ENCODE measurements at regions not wholly inside any gene's neighbourhood (a gene's known extent, or its start where the extent isn't known, plus 50 kb on each side); places are given as distances from the start of the nearest gene placed in this dataset.
"Not testable (repeated sequence)": the region's sequence is repeated elsewhere in the genome, so short reads cannot be mapped to it uniquely, and the experiment has no call there.

DNA sequence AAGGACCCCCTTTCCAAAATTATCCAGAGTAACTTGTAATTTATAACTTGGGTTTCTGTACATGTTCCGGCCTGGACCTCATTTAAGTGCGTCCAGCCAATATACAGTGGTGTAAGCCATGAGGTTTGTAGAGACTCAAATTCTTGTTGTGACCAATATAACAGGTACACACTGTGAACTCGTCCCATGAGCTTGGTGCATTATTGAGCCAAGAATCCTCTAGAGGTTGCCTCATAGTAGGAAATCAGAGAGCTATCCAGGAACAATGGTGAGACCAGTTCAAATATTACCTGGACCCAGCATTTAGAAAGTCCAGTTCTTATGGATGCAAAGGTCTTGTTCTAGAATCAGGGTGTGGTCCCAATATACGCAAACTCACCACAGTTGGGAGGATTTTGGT, 138.2 kb downstream of the NPIPB5 start:
- DNase-seq (ENCODE audit: low read depth in 2 of 2): no peak
- no peak overlapping the region for H3K4me3 ChIP-seq (replicated peaks in 1 of 2; ENCODE audit: low read depth in 2 of 2, low read length in 2 of 2)
- TF ChIP-seq, protein P1, sequence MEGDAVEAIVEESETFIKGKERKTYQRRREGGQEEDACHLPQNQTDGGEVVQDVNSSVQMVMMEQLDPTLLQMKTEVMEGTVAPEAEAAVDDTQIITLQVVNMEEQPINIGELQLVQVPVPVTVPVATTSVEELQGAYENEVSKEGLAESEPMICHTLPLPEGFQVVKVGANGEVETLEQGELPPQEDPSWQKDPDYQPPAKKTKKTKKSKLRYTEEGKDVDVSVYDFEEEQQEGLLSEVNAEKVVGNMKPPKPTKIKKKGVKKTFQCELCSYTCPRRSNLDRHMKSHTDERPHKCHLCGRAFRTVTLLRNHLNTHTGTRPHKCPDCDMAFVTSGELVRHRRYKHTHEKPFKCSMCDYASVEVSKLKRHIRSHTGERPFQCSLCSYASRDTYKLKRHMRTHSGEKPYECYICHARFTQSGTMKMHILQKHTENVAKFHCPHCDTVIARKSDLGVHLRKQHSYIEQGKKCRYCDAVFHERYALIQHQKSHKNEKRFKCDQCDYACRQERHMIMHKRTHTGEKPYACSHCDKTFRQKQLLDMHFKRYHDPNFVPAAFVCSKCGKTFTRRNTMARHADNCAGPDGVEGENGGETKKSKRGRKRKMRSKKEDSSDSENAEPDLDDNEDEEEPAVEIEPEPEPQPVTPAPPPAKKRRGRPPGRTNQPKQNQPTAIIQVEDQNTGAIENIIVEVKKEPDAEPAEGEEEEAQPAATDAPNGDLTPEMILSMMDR (IDR thresholded peaks at IDR 0.05; ENCODE audit: low read depth, low read length): no peak

DNA sequence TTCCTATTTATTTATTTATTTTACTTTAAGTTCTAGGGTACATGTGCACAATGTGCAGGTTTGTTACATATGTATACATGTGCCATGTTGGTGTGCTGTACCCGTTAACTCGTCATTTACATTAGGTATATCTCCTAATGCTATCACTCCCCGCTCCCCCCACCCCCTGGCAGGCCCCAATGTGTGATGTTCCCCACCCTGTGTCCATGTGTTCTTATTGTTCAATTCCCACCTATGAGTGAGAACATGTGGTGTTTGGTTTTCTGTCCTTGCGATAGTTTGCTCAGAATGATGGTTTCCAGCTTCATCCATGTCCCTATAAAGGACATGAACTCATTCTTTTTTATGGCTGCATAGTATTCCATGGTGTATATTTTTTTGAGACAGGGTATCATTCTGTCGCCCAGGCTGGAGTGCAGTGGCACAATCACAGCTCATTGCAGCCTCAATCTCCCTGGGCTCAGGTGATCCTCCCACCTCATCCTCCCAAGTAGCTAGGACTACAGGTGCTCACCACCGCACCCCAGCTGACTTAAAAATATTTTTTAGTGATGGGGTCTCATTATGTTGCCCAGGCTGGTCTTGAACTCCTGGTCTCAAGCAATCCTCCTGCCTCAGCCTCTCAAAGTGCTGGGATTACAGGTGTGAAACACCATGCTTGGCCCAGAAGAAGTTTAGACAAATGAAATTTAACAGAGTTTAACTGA, 140.6 kb downstream of the NPIPB5 start:
- H3K4me3 ChIP-seq (replicated peaks in 1 of 2; ENCODE audit: low read depth in 2 of 2, low read length in 2 of 2); DNase-seq (ENCODE audit: low read depth in 2 of 2): not testable (repeated sequence)

DNA sequence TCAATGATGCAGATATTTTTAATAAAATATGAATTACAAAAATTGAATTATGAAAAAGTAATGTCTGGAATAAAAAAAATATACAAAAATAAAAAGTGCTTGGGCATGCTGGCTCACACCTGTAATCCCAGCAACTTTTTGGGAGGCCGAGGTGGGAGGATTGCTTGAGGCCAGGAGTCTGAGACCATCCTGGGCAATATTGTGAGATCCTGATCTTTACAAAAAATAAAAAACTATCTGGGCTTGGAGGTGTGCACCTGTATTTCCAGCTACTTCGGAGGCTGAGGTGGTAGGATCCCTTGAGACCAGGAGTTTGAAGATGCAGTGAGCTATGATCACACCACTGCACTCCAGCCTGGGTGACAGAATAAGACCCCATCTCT, 141.8 kb downstream of the NPIPB5 start:
- no peak for DNase-seq (ENCODE audit: low read depth in 2 of 2)
- no peak overlapping the region for H3K4me3 ChIP-seq (replicated peaks in 1 of 2; ENCODE audit: low read depth in 2 of 2, low read length in 2 of 2)
- TF ChIP-seq, protein P1 (IDR thresholded peaks at IDR 0.05; ENCODE audit: low read depth, low read length): no peak

DNA sequence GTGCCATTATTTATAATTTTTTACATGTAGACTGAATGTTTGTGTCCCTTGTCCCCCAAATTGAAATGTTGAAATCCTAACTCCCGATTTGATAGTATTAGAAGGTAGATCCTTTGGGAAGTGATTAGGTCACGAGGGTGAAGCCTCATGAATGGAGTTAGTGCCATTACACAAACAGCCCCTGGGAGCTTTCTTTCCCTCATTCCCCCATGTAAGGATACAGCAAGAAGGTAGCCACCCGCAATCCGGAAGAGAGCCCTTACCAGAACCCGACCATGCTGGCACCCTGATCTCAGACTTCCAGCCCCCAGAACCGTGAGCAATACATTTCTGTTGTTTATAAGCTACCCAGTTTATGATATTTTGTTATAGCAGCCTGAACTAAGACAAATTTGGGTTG, 143.2 kb downstream of the NPIPB5 start:
- no peak overlapping the region for H3K4me3 ChIP-seq (replicated peaks in 1 of 2; ENCODE audit: low read depth in 2 of 2, low read length in 2 of 2)
- no peak for DNase-seq (ENCODE audit: low read depth in 2 of 2)
- TF ChIP-seq, protein P1 (IDR thresholded peaks at IDR 0.05; ENCODE audit: low read depth, low read length): no peak

DNA sequence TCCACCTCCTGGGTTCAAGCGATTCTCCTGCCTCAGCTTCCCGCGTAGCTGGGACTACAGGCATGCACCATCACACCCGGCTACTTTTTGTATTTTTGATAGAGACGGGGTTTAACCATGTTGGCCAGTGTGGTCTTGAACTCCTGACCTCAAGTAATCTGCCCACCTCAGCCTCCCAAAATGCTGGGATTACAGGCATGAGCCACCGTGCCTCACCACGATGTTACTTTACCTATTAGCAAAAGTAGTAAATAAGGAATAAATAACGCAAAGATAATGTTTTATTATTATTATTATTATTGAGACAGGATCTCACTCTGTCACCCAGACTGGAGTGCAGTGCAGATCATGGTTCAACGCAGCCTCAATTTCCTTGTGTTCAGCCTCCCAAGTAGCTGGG, 145.9 kb downstream of the NPIPB5 start:
- H3K4me3 ChIP-seq (replicated peaks in 1 of 2; ENCODE audit: low read depth in 2 of 2, low read length in 2 of 2); DNase-seq (ENCODE audit: low read depth in 2 of 2): not testable (repeated sequence)

DNA sequence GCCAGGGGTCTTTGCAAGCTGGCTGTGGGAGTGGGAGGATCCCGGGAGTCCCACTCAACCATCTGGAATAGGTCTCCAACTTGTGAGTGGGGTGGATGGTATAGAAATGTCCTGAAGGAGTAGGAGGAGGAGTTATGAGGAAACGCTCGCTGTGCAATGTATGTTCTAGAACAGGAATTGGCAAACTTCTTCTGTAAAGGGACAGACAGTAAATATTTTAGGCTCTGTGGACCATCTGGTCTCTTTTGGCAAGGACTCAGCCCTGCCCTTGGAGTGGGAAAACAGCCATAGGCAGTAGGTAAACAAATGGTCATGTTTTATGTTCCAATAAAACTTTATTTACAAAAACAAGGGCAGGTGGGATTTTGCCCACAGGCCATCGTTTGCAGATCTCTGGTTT, 149.2 kb downstream of the NPIPB5 start:
- no peak for DNase-seq (ENCODE audit: low read depth in 2 of 2)
- H3K4me3 ChIP-seq (replicated peaks in 1 of 2; ENCODE audit: low read depth in 2 of 2, low read length in 2 of 2): no peak overlapping the region
- TF ChIP-seq, protein P1 (IDR thresholded peaks at IDR 0.05; ENCODE audit: low read depth, low read length): no peak

DNA sequence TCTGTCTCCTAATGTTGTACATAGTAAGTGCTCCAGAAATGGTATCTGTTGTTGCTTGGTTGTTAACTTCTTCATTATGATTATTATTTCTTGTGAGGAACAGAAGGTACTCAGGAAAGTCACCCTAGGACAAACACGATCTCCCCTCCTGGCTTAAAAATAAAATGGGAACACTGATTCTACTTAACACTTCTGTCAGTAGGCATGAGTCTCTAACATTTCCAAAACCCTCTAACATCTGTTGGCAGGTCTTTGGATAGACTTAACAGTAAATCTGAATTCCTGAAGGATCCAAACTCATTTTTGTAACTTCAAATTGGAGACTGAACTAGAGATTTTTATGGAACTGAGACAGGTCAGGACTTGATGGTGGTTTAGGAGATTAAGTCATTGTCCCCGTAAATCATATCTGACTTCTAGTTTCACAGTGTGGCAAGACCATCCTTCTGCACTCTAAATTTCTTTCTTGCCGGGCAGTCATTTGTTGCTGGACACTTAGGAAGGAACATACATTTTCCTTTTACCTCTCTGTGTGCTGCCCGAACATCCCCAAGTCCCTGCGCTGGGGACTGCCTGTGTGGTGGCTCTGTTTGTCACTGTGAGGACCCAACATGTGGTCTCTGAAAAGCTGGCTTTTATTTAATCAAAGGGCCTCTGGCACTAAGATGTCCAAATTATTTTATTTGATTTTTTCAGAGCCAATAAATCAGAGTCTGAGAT, 149.9 kb downstream of the NPIPB5 start:
- H3K4me3 ChIP-seq (replicated peaks in 1 of 2; ENCODE audit: low read depth in 2 of 2, low read length in 2 of 2): no peak overlapping the region
- TF ChIP-seq, protein P1 (IDR thresholded peaks at IDR 0.05; ENCODE audit: low read depth, low read length): no peak
- no peak for DNase-seq (ENCODE audit: low read depth in 2 of 2)
